ENCODE measurements at regions not wholly inside any gene's neighbourhood (a gene's known extent, or its start where the extent isn't known, plus 50 kb on each side); places are given as distances from the start of the nearest gene placed in this dataset.

DNA sequence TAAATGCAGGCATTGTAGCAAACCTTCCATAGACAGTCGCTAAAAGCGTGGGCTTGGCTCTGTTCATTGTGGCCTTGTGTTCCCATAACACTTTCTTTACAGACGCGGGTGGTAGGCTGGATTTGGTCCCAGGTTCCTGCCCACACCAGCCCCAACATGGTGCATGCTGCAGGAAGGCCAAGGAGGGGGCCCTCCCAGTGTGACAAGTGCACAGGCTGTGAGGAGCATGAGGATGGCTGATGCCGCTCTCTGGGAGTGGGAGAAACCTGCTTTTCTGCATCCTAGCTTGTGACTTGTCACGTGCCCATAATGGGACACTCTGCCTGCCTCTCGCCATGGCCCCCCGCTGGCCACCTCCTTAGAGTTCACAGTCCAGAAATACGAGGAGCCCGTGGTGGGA, 161.8 kb upstream of the B3GAT1 start:
- Mint-ChIP-seq H3K27ac (no peak overlapping the region), H3K27me3 (peaks cover 45% of the 10 kb centered on the region)
- ATAC-seq: no peak

GRCh38 chr11:134572741-134573675, 161.0 kb upstream of the B3GAT1 start:
- DNase-seq (no peak), ATAC-seq (no peak)
- Mint-ChIP-seq H3K36me3 (ENCODE audit: low read depth) (no peaks in the 10 kb centered on the region), H3K27ac (no peak overlapping the region), H3K4me3 (no peak overlapping the region), H3K4me1 (no peaks in the 10 kb centered on the region), H3K27me3 (peaks cover 36% of the 10 kb centered on the region)
- no peaks in the 10 kb centered on the region for H3K9me3 ChIP-seq (ENCODE audit: control insufficient read depth, low read length, poor library complexity, severe bottlenecking)

More for the DNA sequence above, 161.8 kb upstream of the B3GAT1 start:
- Mint-ChIP-seq H3K4me1 (no peaks in the 10 kb centered on the region), H3K36me3 (ENCODE audit: low read depth) (no peaks in the 10 kb centered on the region), H3K4me3 (no peak overlapping the region)
- DNase-seq: no peak
- H3K9me3 ChIP-seq (ENCODE audit: control insufficient read depth, low read length, poor library complexity, severe bottlenecking): no peaks in the 10 kb centered on the region

GRCh38 chr11:134571301-134571700, 159.3 kb upstream of the B3GAT1 start:
- DNase-seq: no peak
- H3K27ac Mint-ChIP-seq: no peak overlapping the region
- no peaks in the 10 kb centered on the region for H3K4me1 Mint-ChIP-seq
- no peaks in the 10 kb centered on the region for H3K36me3 Mint-ChIP-seq (ENCODE audit: low read depth)
- ATAC-seq: no peak
- peaks cover 32% of the 10 kb centered on the region for H3K27me3 Mint-ChIP-seq
- H3K9me3 ChIP-seq (ENCODE audit: control insufficient read depth, low read length, poor library complexity, severe bottlenecking): no peaks in the 10 kb centered on the region
- no peak overlapping the region for H3K4me3 Mint-ChIP-seq

GRCh38 chr11:134569195-134569594, 157.2 kb upstream of the B3GAT1 start:
- H3K36me3 Mint-ChIP-seq (ENCODE audit: low read depth): no peaks in the 10 kb centered on the region
- H3K4me1 Mint-ChIP-seq: no peaks in the 10 kb centered on the region
- H3K27ac Mint-ChIP-seq: no peak overlapping the region
- ATAC-seq (no peak), DNase-seq (no peak)
- peaks cover 18% of the 10 kb centered on the region for H3K27me3 Mint-ChIP-seq
- H3K4me3 Mint-ChIP-seq: no peak overlapping the region
- no peaks in the 10 kb centered on the region for H3K9me3 ChIP-seq (ENCODE audit: control insufficient read depth, low read length, poor library complexity, severe bottlenecking)

DNA sequence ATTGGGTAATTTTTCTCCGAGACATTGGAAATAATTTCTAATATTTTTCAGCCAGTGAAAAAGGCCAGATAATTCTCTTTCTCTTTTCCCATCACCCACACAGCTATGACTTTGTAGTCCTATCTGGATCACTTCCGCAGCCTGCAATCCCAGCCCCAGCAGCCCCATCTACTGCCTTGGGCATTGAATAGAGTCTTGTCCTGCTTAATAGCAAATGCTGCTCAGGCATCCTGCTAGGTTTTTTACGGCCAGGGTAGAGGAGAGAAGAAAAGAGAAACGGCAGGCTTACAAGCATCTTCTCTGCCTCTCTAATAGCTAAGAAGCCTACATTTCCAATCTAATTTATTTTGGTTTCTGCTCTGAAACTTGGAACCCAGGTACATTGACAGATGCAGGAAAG, 154.3 kb upstream of the B3GAT1 start:
- Mint-ChIP-seq H3K4me3 (no peak overlapping the region), H3K36me3 (ENCODE audit: low read depth) (no peaks in the 10 kb centered on the region), H3K4me1 (no peaks in the 10 kb centered on the region), H3K27ac (no peak overlapping the region), H3K27me3 (peaks cover 7% of the 10 kb centered on the region)
- no peaks in the 10 kb centered on the region for H3K9me3 ChIP-seq (ENCODE audit: control insufficient read depth, low read length, poor library complexity, severe bottlenecking)
- DNase-seq (no peak), ATAC-seq (no peak)

DNA sequence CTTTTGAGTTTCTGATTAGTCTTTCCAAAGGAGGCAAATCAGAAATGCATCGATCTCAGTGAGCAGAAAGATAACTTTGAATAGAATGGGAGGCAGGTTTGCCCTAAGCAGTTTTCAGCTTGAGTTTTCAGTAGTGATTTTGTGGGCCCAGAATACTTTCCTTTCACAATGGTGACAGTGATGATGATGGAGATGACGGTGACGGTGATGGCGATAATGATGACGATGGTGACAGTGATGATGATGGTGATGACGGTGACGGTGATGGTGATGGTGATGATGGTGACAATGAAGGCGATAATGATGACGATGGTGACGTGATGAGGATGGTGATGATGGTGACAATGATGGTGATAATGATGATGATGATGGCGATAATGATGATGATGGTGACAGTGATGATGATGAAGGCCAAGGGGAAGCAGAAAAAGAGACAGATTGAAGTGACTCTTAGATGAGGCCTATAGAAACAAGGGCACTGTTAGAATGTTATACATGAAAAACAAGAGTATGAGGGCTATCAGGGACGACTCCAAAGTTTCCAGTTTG, 153.4 kb upstream of the B3GAT1 start:
- no peak overlapping the region for H3K27ac Mint-ChIP-seq
- DNase-seq: no peak
- H3K9me3 ChIP-seq (ENCODE audit: control insufficient read depth, low read length, poor library complexity, severe bottlenecking): no peaks in the 10 kb centered on the region
- no peaks in the 10 kb centered on the region for H3K36me3 Mint-ChIP-seq (ENCODE audit: low read depth)
- no peaks in the 10 kb centered on the region for H3K27me3 Mint-ChIP-seq
- no peak overlapping the region for H3K4me3 Mint-ChIP-seq
- ATAC-seq: no peak
- H3K4me1 Mint-ChIP-seq: no peaks in the 10 kb centered on the region

- ATAC-seq (no peak), DNase-seq (no peak)
- H3K4me1 Mint-ChIP-seq: no peaks in the 10 kb centered on the region
- H3K4me3 Mint-ChIP-seq: no peak overlapping the region
- no peaks in the 10 kb centered on the region for H3K36me3 Mint-ChIP-seq (ENCODE audit: low read depth)
- H3K9me3 ChIP-seq (ENCODE audit: control insufficient read depth, low read length, poor library complexity, severe bottlenecking): no peaks in the 10 kb centered on the region
- no peak overlapping the region for H3K27ac Mint-ChIP-seq
- H3K27me3 Mint-ChIP-seq: peaks cover 4% of the 10 kb centered on the region
Measured at GRCh38 chr11:134564472-134565200, 152.6 kb upstream of the B3GAT1 start.

GRCh38 chr11:134562941-134563471, 151.0 kb upstream of the B3GAT1 start:
- no peak for ATAC-seq
- Mint-ChIP-seq H3K36me3 (ENCODE audit: low read depth) (no peaks in the 10 kb centered on the region), H3K4me3 (no peak overlapping the region), H3K27ac (no peak overlapping the region), H3K27me3 (peaks cover 11% of the 10 kb centered on the region), H3K4me1 (no peaks in the 10 kb centered on the region)
- DNase-seq: no peak
- no peaks in the 10 kb centered on the region for H3K9me3 ChIP-seq (ENCODE audit: control insufficient read depth, low read length, poor library complexity, severe bottlenecking)

DNA sequence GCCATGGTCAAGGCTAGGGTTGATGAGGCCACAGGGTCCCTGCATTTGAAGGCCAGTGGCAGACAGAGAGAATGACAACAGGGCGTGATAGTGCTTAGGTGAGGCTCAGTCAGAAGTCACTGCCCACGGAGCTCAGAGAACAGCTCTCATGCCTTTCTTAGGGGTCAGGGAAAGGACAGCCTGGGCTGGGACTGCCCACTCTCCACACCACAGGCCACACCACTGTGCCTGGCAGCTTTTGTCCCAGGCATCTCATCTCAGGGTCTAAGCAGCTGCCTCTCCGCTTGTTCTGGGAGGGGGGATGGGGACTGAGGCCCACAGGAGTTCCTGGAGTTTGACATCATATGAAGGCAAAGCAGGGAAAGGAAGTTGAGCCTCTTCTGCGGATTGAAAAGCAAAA, 150.2 kb upstream of the B3GAT1 start:
- no peaks in the 10 kb centered on the region for H3K9me3 ChIP-seq (ENCODE audit: control insufficient read depth, low read length, poor library complexity, severe bottlenecking)
- H3K27me3 Mint-ChIP-seq: peaks cover 18% of the 10 kb centered on the region
- ATAC-seq (no peak), DNase-seq (no peak)
- H3K4me3 Mint-ChIP-seq: no peak overlapping the region
- no peaks in the 10 kb centered on the region for H3K36me3 Mint-ChIP-seq (ENCODE audit: low read depth)
- H3K27ac Mint-ChIP-seq: no peak overlapping the region
- H3K4me1 Mint-ChIP-seq: no peaks in the 10 kb centered on the region

GRCh38 chr11:134561331-134561720, 149.3 kb upstream of the B3GAT1 start:
- DNase-seq (no peak), ATAC-seq (no peak)
- Mint-ChIP-seq H3K27me3 (peaks cover 18% of the 10 kb centered on the region), H3K27ac (no peak overlapping the region), H3K36me3 (ENCODE audit: low read depth) (no peaks in the 10 kb centered on the region), H3K4me1 (no peaks in the 10 kb centered on the region), H3K4me3 (no peak overlapping the region)
- H3K9me3 ChIP-seq (ENCODE audit: control insufficient read depth, low read length, poor library complexity, severe bottlenecking): no peaks in the 10 kb centered on the region

- ATAC-seq: no peak
- Mint-ChIP-seq H3K4me1 (no peaks in the 10 kb centered on the region), H3K36me3 (ENCODE audit: low read depth) (no peaks in the 10 kb centered on the region), H3K27me3 (peaks cover 23% of the 10 kb centered on the region), H3K27ac (no peak overlapping the region), H3K4me3 (no peak overlapping the region)
- DNase-seq: no peak
- H3K9me3 ChIP-seq (ENCODE audit: control insufficient read depth, low read length, poor library complexity, severe bottlenecking): no peaks in the 10 kb centered on the region
Measured at GRCh38 chr11:134560566-134561330, 148.7 kb upstream of the B3GAT1 start.

DNA sequence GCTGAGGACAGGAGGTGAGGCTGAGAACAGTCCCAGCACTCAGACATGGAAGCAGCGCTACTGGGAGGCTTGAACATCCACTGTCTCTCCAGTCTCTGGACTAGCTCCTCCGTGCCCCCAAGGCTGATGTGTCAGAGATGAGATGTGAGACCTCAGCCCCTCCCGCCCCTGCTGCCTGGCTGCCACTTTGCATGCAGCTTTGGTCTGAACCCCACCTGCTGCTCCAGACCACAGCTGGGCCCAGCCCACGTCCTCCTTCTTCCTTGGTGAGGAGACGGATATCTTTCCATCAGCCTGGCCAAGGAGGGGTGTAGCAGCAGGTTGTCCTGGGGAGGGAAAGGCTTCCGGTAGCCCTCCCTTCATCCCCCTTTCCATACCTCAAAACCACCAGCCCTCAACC, 148.0 kb upstream of the B3GAT1 start:
- peaks cover 25% of the 10 kb centered on the region for H3K27me3 Mint-ChIP-seq
- no peaks in the 10 kb centered on the region for H3K36me3 Mint-ChIP-seq (ENCODE audit: low read depth)
- ATAC-seq (no peak), DNase-seq (no peak)
- no peak overlapping the region for H3K27ac Mint-ChIP-seq
- no peaks in the 10 kb centered on the region for H3K4me1 Mint-ChIP-seq
- no peaks in the 10 kb centered on the region for H3K9me3 ChIP-seq (ENCODE audit: control insufficient read depth, low read length, poor library complexity, severe bottlenecking)
- no peak overlapping the region for H3K4me3 Mint-ChIP-seq

DNA sequence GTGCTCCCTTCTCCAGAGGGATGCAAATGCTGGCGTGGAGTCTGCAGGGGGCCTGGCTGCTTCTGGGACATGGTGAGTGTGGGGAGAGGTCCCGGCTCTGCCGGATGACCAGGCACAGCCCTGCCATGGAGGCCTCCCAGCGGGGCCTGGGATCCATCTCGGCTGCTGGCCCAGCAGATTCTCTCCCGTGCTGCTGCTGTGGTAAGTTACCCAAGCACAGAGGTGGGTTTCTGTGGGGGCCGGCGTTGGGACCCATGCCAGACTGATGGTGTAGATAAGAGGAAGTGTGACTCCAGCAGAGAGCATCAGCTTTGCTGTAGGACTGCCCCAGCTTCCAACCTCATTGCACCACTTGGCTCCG, 147.5 kb upstream of the B3GAT1 start:
- H3K9me3 ChIP-seq (ENCODE audit: control insufficient read depth, low read length, poor library complexity, severe bottlenecking): no peaks in the 10 kb centered on the region
- Mint-ChIP-seq H3K4me3 (no peak overlapping the region), H3K4me1 (no peaks in the 10 kb centered on the region), H3K27ac (no peak overlapping the region), H3K36me3 (ENCODE audit: low read depth) (no peaks in the 10 kb centered on the region), H3K27me3 (peaks cover 29% of the 10 kb centered on the region)
- DNase-seq (no peak), ATAC-seq (no peak)

Measured in T-helper 17 cell (primary cell).